Psoas muscle (tissue), 7 donors: ENCODE measurements at regions not wholly inside any gene's neighbourhood (a gene's known extent, or its start where the extent isn't known, plus 50 kb on each side); places are given as distances from the start of the nearest gene placed in this dataset.

Source experiments
- ATAC-seq, 4 donors: fragments of 200-7000 bp; cut with Tn5 transposase; one replicate each; pipeline ENCODE4 v1.9.1; 2020; ENCODE audit warnings: moderate library complexity in 3 of 4, mild to moderate bottlenecking in 2 of 4
- DNase-seq, 2 donors: peaks; one replicate each; pipeline ENCODE4 v3.0.0-alpha.2; 2020
- H3K27ac ChIP-seq: fragments of 200-600 bp; one replicate; pipeline ENCODE4 v1.8.0; 2022
- H3K27me3 ChIP-seq, 3 donors: fragments of 200-600 bp in 1 of 3; one replicate each; pipeline versions ENCODE4 v1.6.1 to v1.8.0; 2013 to 2022; ENCODE audit warnings: low read length in 2 of 3, mild to moderate bottlenecking in 2 of 3, moderate library complexity in 1 of 3; ENCODE audit not compliant: insufficient read depth in 3 of 3
- H3K36me3 ChIP-seq, 2 donors: fragments of 200-600 bp in 1 of 2; one replicate each; pipeline versions ENCODE4 v1.6.1 to v1.8.0; 2013 to 2022; ENCODE audit warnings: low read depth in 1 of 2, mild to moderate bottlenecking in 1 of 2, moderate library complexity in 1 of 2; ENCODE audit not compliant: insufficient read depth in 1 of 2
- H3K4me1 ChIP-seq: fragments of 200-600 bp; one replicate; pipeline ENCODE4 v1.8.0; 2022
- H3K4me3 ChIP-seq: fragments of 200-600 bp; one replicate; pipeline ENCODE4 v1.8.0; 2022; ENCODE audit warnings: mild to moderate bottlenecking
- H3K9me3 ChIP-seq: fragments of 200-600 bp; one replicate; pipeline ENCODE4 v1.8.0; 2022
- WGBS, 3 donors: extraction: QIAGEN DNeasy Blood & Tissue Kit; methylation state at CpG; one replicate each; pipeline versions ENCODE4 v1.1.6 to v1.1.7; 2013; 5-methylcytosine and 5-hydroxymethylcytosine counted together
- intact Hi-C, 2 donors: fragments of 100-400 bp; cut with DNase I; formaldehyde crosslinking; loops; one replicate each; pipeline versions ENCODE4 v1.11.0 to v1.14.2; 2022
- TF ChIP-seq, protein P1 (sequence below): fragments of 200-600 bp; IDR thresholded peaks from one replicate; pipeline ENCODE4 v1.8.0; 2022; ENCODE audit warnings: antibody characterized with exemption
- donor health status: healthy with polysubstance abuse.
- donor health status: DM: no; HTN: no; CAD: no; lungs with moderate emphysema.
- donor health status: Bipolar disorder and iron deficiency.
- donor health status: healthy.
- donor health status: DM: yes; HTN: yes; CAD: no.
- donor health status: DM: no; HTN: no; CAD: no.
- donor health status: DM: yes; HTN: yes; CAD: no.

DNA sequence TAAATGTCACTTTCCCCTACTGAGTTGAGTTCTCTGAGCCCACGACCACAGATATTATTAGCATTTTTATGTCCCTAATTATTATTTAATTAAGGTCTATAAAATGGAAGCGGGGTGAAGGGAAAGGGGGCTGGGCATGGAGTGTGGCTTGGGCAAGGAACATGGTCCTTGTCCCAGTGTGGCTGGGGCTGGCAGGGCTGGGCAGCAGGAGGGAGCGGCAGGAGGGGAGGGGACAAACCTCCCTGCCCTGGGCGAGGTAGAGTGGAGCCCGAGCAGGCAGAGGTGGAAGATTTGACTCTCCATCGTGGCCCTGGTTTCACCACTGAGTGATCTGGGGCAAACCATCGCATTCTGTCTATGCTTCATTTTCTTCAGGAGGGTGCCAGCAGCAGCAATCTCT is 402.9 kb upstream of the C2CD4B start:
- TF ChIP-seq, protein P1, sequence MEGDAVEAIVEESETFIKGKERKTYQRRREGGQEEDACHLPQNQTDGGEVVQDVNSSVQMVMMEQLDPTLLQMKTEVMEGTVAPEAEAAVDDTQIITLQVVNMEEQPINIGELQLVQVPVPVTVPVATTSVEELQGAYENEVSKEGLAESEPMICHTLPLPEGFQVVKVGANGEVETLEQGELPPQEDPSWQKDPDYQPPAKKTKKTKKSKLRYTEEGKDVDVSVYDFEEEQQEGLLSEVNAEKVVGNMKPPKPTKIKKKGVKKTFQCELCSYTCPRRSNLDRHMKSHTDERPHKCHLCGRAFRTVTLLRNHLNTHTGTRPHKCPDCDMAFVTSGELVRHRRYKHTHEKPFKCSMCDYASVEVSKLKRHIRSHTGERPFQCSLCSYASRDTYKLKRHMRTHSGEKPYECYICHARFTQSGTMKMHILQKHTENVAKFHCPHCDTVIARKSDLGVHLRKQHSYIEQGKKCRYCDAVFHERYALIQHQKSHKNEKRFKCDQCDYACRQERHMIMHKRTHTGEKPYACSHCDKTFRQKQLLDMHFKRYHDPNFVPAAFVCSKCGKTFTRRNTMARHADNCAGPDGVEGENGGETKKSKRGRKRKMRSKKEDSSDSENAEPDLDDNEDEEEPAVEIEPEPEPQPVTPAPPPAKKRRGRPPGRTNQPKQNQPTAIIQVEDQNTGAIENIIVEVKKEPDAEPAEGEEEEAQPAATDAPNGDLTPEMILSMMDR: no peak
- Histone ChIP-seq H3K9me3 (no peaks in the 10 kb centered on the region), H3K4me1 (peaks cover 43% of the 10 kb centered on the region), H3K36me3 (no peaks in the 10 kb centered on the region), H3K4me3 (no peak overlapping the region), H3K27me3 (no peaks in the 10 kb centered on the region), H3K27ac (no peak overlapping the region)
- DNase-seq (no peak), ATAC-seq (no peak)
- 86 to 94% (median 93%) methylated on average over 7 of the region's 7 CpGs for WGBS, 3 donors
- intact Hi-C loops: no loop called here

DNA sequence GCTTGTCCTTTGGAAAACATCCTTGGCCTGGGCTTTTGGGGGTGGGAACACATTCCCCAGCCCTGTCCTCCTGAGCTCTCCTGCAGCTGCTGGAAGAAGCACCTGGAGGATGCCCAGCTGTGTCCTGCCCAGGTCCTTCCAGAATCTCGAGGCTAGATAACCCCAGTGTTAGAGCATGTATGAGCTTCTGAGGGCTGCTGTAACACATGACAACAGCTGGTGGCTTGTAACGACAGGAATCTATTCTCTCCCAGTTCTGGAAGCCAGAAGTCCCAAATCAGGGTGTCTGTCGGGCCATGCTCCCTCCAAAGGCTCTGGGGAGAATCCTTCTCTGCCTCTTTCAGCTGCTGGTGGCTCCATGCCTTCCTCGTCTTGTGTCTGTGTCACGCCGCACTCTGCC is 403.6 kb upstream of the C2CD4B start:
- Histone ChIP-seq H3K36me3 (no peaks in the 10 kb centered on the region), H3K4me3 (no peak overlapping the region), H3K9me3 (no peaks in the 10 kb centered on the region), H3K27ac (peak overlapping the region; percentile 77), H3K4me1 (peaks cover 43% of the 10 kb centered on the region), H3K27me3 (no peaks in the 10 kb centered on the region)
- no peak for ATAC-seq
- TF ChIP-seq, protein P1: no peak
- 81 to 90% (median 83%) methylated on average over 6 of the region's 6 CpGs for WGBS, 3 donors
- DNase-seq: no peak
- intact Hi-C loops: no loop called here

- H3K4me3 ChIP-seq: no peak overlapping the region
- TF ChIP-seq, protein P1: no peak
- H3K36me3 ChIP-seq: no peaks in the 10 kb centered on the region
- peak overlapping the region; percentile 77 for H3K27ac ChIP-seq
- WGBS, 3 donors: 56 to 66% (median 60%) methylated on average over 14 of the region's 14 CpGs
- DNase-seq (peak; percentile 65 to 88), ATAC-seq (peak; percentile 68 to 89 (median 82))
- intact Hi-C loops: loop anchor here in 1 of 2 donors (2.0 to 5.0 kb wide), 2 partner anchors 33 to 48 kb away; no protein-coding TSS in a partner anchor
- no peaks in the 10 kb centered on the region for H3K9me3 ChIP-seq
- peaks cover 42% of the 10 kb centered on the region for H3K4me1 ChIP-seq
- H3K27me3 ChIP-seq: no peaks in the 10 kb centered on the region
Measured at GRCh38 chr15:62569460-62570404, 404.6 kb upstream of the C2CD4B start.

- TF ChIP-seq, protein P1: no peak
- 49 to 68% (median 51%) methylated on average over 4 of the region's 4 CpGs for WGBS, 3 donors
- Histone ChIP-seq H3K36me3 (no peaks in the 10 kb centered on the region), H3K27ac (peak overlapping the region; percentile 77), H3K4me1 (peaks cover 36% of the 10 kb centered on the region), H3K27me3 (no peaks in the 10 kb centered on the region), H3K4me3 (no peak overlapping the region), H3K9me3 (no peaks in the 10 kb centered on the region)
- ATAC-seq: peak in 2 of 4 donors; percentile 6 to 19
- DNase-seq: no peak
- intact Hi-C loops: loop anchor here in 1 of 2 donors (2.0 to 5.0 kb wide), 2 partner anchors 32 to 47 kb away; no protein-coding TSS in a partner anchor
Measured at GRCh38 chr15:62570405-62570783, 405.3 kb upstream of the C2CD4B start.
